ENCODE measurements at regions not wholly inside any gene's neighbourhood (a gene's known extent, or its start where the extent isn't known, plus 50 kb on each side); places are given as distances from the start of the nearest gene placed in this dataset.

GRCh38 chr18:78305789-78306188 lies 673.8 kb upstream of the SALL3 start:
- Histone ChIP-seq H3K9ac (no peak overlapping the region), H2AFZ (ENCODE audit: low read depth) (no peak overlapping the region), H3K27me3 (ENCODE audit: insufficient read depth, low read depth) (no peaks in the 10 kb centered on the region), H3K4me2 (no peak overlapping the region), H3K79me2 (ENCODE audit: insufficient read depth, low read depth) (no peaks in the 10 kb centered on the region), H3K36me3 (ENCODE audit: insufficient read depth) (no peaks in the 10 kb centered on the region), H3K4me1 (ENCODE audit: low read depth, poor library complexity, severe bottlenecking) (no peaks in the 10 kb centered on the region), H3K27ac (no peak overlapping the region), H3K4me3 (IDR thresholded peaks at IDR 0.05; ENCODE audit: insufficient read depth, low read depth, low read length) (no peak overlapping the region), H4K20me1 (ENCODE audit: insufficient read depth) (no peaks in the 10 kb centered on the region)
- TF ChIP-seq CTCF (conservative IDR thresholded peaks at IDR 0.05; ENCODE audit: low read depth, low read length) = no peak

- TF ChIP-seq CTCF (conservative IDR thresholded peaks at IDR 0.05; ENCODE audit: low read depth, low read length) = no peak
- Histone ChIP-seq H3K27ac (no peak overlapping the region), H3K4me3 (IDR thresholded peaks at IDR 0.05; ENCODE audit: insufficient read depth, low read depth, low read length) (no peak overlapping the region), H3K36me3 (ENCODE audit: insufficient read depth) (no peaks in the 10 kb centered on the region), H2AFZ (ENCODE audit: low read depth) (no peak overlapping the region), H3K4me1 (ENCODE audit: low read depth, poor library complexity, severe bottlenecking) (no peaks in the 10 kb centered on the region), H3K27me3 (ENCODE audit: insufficient read depth, low read depth) (no peaks in the 10 kb centered on the region), H3K9ac (no peak overlapping the region), H3K79me2 (ENCODE audit: insufficient read depth, low read depth) (no peaks in the 10 kb centered on the region), H4K20me1 (ENCODE audit: insufficient read depth) (no peaks in the 10 kb centered on the region), H3K4me2 (no peak overlapping the region)
Measured at GRCh38 chr18:78309307-78309706, 670.3 kb upstream of the SALL3 start.

- Histone ChIP-seq H3K27me3 (ENCODE audit: insufficient read depth, low read depth) (no peaks in the 10 kb centered on the region), H2AFZ (ENCODE audit: low read depth) (no peak overlapping the region), H3K4me2 (no peak overlapping the region), H3K4me3 (IDR thresholded peaks at IDR 0.05; ENCODE audit: insufficient read depth, low read depth, low read length) (no peak overlapping the region), H3K4me1 (ENCODE audit: low read depth, poor library complexity, severe bottlenecking) (no peaks in the 10 kb centered on the region), H3K79me2 (ENCODE audit: insufficient read depth, low read depth) (no peaks in the 10 kb centered on the region), H4K20me1 (ENCODE audit: insufficient read depth) (no peaks in the 10 kb centered on the region), H3K36me3 (ENCODE audit: insufficient read depth) (no peaks in the 10 kb centered on the region), H3K9ac (no peak overlapping the region), H3K27ac (no peak overlapping the region)
- no peak for TF ChIP-seq CTCF (conservative IDR thresholded peaks at IDR 0.05; ENCODE audit: low read depth, low read length)
Measured at GRCh38 chr18:78309924-78310323, 669.7 kb upstream of the SALL3 start.

- Histone ChIP-seq H3K36me3 (ENCODE audit: insufficient read depth) (no peaks in the 10 kb centered on the region), H4K20me1 (ENCODE audit: insufficient read depth) (no peaks in the 10 kb centered on the region), H3K79me2 (ENCODE audit: insufficient read depth, low read depth) (no peaks in the 10 kb centered on the region), H3K9ac (no peak overlapping the region), H3K4me2 (no peak overlapping the region), H2AFZ (ENCODE audit: low read depth) (no peak overlapping the region), H3K27ac (no peak overlapping the region), H3K4me3 (IDR thresholded peaks at IDR 0.05; ENCODE audit: insufficient read depth, low read depth, low read length) (no peak overlapping the region), H3K27me3 (ENCODE audit: insufficient read depth, low read depth) (no peaks in the 10 kb centered on the region), H3K4me1 (ENCODE audit: low read depth, poor library complexity, severe bottlenecking) (no peaks in the 10 kb centered on the region)
- no peak for TF ChIP-seq CTCF (conservative IDR thresholded peaks at IDR 0.05; ENCODE audit: low read depth, low read length)
Measured at GRCh38 chr18:78319264-78319663, 660.4 kb upstream of the SALL3 start.

- H3K79me2 ChIP-seq (ENCODE audit: insufficient read depth, low read depth) = no peaks in the 10 kb centered on the region
- no peaks in the 10 kb centered on the region for H3K4me1 ChIP-seq (ENCODE audit: low read depth, poor library complexity, severe bottlenecking)
- no peaks in the 10 kb centered on the region for H3K36me3 ChIP-seq (ENCODE audit: insufficient read depth)
- H3K27me3 ChIP-seq (ENCODE audit: insufficient read depth, low read depth) = no peaks in the 10 kb centered on the region
- no peak overlapping the region for H3K9ac ChIP-seq
- H4K20me1 ChIP-seq (ENCODE audit: insufficient read depth) = no peaks in the 10 kb centered on the region
- no peak overlapping the region for H3K4me3 ChIP-seq (IDR thresholded peaks at IDR 0.05; ENCODE audit: insufficient read depth, low read depth, low read length)
- H3K27ac ChIP-seq = no peak overlapping the region
- no peak for TF ChIP-seq CTCF (conservative IDR thresholded peaks at IDR 0.05; ENCODE audit: low read depth, low read length)
- no peak overlapping the region for H2AFZ ChIP-seq (ENCODE audit: low read depth)
- no peak overlapping the region for H3K4me2 ChIP-seq
Measured at GRCh38 chr18:78319961-78320360, 659.7 kb upstream of the SALL3 start.

Data from KMS-11 (cell line).